ENCODE measurements at regions not wholly inside any gene's neighbourhood (a gene's known extent, or its start where the extent isn't known, plus 50 kb on each side); places are given as distances from the start of the nearest gene placed in this dataset.

- intact Hi-C loops (cut with DNase I; ENCODE audit: low total_unique reads) (no loop called here), in situ Hi-C loops (cut with MboI; ENCODE audit: low sequenced_read_pairs in 4 of 4) (no loop called here)
- Histone ChIP-seq H3K4me3 (no peak overlapping the region), H3K9me3 (no peaks in the 10 kb centered on the region), H3K4me1 (no peaks in the 10 kb centered on the region), H3K27me3 (no peaks in the 10 kb centered on the region), H3K36me3 (no peaks in the 10 kb centered on the region), H3K27ac (no peak overlapping the region)
- TF ChIP-seq CTCF (IDR thresholded peaks at IDR 0.05 in 4 of 5, conservative IDR thresholded peaks at IDR 0.05 in 1 of 5) = no peak
- no peak for TF ChIP-seq POLR2A (IDR thresholded peaks at IDR 0.05)
- ATAC-seq = no peak
- DNase-seq = no peak
Measured at GRCh38 chr4:14064984-14065383, 437.5 kb upstream of the BOD1L1 start.

- intact Hi-C loops (cut with DNase I; ENCODE audit: low total_unique reads) = no loop called here
Measured at GRCh38 chr4:14065406-14065805, 437.9 kb upstream of the BOD1L1 start.

GRCh38 chr4:14066979-14067378, 439.5 kb upstream of the BOD1L1 start:
- Histone ChIP-seq H3K27me3 (no peaks in the 10 kb centered on the region), H3K27ac (no peak overlapping the region), H3K4me3 (no peak overlapping the region), H3K36me3 (no peaks in the 10 kb centered on the region), H3K4me1 (no peaks in the 10 kb centered on the region), H3K9me3 (no peaks in the 10 kb centered on the region)
- intact Hi-C loops (cut with DNase I; ENCODE audit: low total_unique reads) = no loop called here
- in situ Hi-C loops (cut with MboI; ENCODE audit: low sequenced_read_pairs in 4 of 4) = no loop called here
- TF ChIP-seq POLR2A (IDR thresholded peaks at IDR 0.05) = no peak
- TF ChIP-seq CTCF (IDR thresholded peaks at IDR 0.05 in 4 of 5, conservative IDR thresholded peaks at IDR 0.05 in 1 of 5) = no peak
- ATAC-seq = no peak
- DNase-seq = no peak

More at GRCh38 chr4:14065406-14065805, 437.9 kb upstream of the BOD1L1 start:
- no peak for DNase-seq
- no peaks in the 10 kb centered on the region for H3K36me3 ChIP-seq
- H3K4me1 ChIP-seq = no peaks in the 10 kb centered on the region
- TF ChIP-seq CTCF (IDR thresholded peaks at IDR 0.05 in 4 of 5, conservative IDR thresholded peaks at IDR 0.05 in 1 of 5) (no peak), POLR2A (IDR thresholded peaks at IDR 0.05) (no peak)
- no peak overlapping the region for H3K4me3 ChIP-seq
- no peak overlapping the region for H3K27ac ChIP-seq
- H3K9me3 ChIP-seq = no peaks in the 10 kb centered on the region
- in situ Hi-C loops (cut with MboI; ENCODE audit: low sequenced_read_pairs in 4 of 4) = no loop called here
- H3K27me3 ChIP-seq = no peaks in the 10 kb centered on the region
- no peak for ATAC-seq

- TF ChIP-seq CTCF (IDR thresholded peaks at IDR 0.05 in 4 of 5, conservative IDR thresholded peaks at IDR 0.05 in 1 of 5) (no peak), POLR2A (IDR thresholded peaks at IDR 0.05) (no peak)
- Histone ChIP-seq H3K27me3 (no peaks in the 10 kb centered on the region), H3K36me3 (no peaks in the 10 kb centered on the region), H3K4me3 (no peak overlapping the region), H3K4me1 (no peaks in the 10 kb centered on the region), H3K27ac (no peak overlapping the region), H3K9me3 (no peaks in the 10 kb centered on the region)
- intact Hi-C loops (cut with DNase I; ENCODE audit: low total_unique reads) = no loop called here
- in situ Hi-C loops (cut with MboI; ENCODE audit: low sequenced_read_pairs in 4 of 4) = no loop called here
- DNase-seq = no peak
- no peak for ATAC-seq
Measured at GRCh38 chr4:14069886-14070285, 442.4 kb upstream of the BOD1L1 start.

GRCh38 chr4:14070289-14070880, 442.9 kb upstream of the BOD1L1 start:
- no peak for ATAC-seq
- intact Hi-C loops (cut with DNase I; ENCODE audit: low total_unique reads) = no loop called here

More at GRCh38 chr4:14070289-14070880, 442.9 kb upstream of the BOD1L1 start:
- no peak overlapping the region for H3K27ac ChIP-seq
- no peaks in the 10 kb centered on the region for H3K4me1 ChIP-seq
- no peak overlapping the region for H3K4me3 ChIP-seq
- H3K36me3 ChIP-seq = no peaks in the 10 kb centered on the region
- no peaks in the 10 kb centered on the region for H3K9me3 ChIP-seq
- TF ChIP-seq POLR2A (IDR thresholded peaks at IDR 0.05) (no peak), CTCF (IDR thresholded peaks at IDR 0.05 in 4 of 5, conservative IDR thresholded peaks at IDR 0.05 in 1 of 5) (no peak)
- in situ Hi-C loops (cut with MboI; ENCODE audit: low sequenced_read_pairs in 4 of 4) = no loop called here
- DNase-seq = no peak
- no peaks in the 10 kb centered on the region for H3K27me3 ChIP-seq

All from gastrocnemius medialis (tissue), 4 donors.